ENCODE measurements at regions not wholly inside any gene's neighbourhood (a gene's known extent, or its start where the extent isn't known, plus 50 kb on each side); places are given as distances from the start of the nearest gene placed in this dataset.

- TF ChIP-seq, protein P1, sequence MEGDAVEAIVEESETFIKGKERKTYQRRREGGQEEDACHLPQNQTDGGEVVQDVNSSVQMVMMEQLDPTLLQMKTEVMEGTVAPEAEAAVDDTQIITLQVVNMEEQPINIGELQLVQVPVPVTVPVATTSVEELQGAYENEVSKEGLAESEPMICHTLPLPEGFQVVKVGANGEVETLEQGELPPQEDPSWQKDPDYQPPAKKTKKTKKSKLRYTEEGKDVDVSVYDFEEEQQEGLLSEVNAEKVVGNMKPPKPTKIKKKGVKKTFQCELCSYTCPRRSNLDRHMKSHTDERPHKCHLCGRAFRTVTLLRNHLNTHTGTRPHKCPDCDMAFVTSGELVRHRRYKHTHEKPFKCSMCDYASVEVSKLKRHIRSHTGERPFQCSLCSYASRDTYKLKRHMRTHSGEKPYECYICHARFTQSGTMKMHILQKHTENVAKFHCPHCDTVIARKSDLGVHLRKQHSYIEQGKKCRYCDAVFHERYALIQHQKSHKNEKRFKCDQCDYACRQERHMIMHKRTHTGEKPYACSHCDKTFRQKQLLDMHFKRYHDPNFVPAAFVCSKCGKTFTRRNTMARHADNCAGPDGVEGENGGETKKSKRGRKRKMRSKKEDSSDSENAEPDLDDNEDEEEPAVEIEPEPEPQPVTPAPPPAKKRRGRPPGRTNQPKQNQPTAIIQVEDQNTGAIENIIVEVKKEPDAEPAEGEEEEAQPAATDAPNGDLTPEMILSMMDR (IDR thresholded peaks at IDR 0.05): no peak
- no peak for TF ChIP-seq POLR2A (IDR thresholded peaks at IDR 0.05)
Measured at GRCh38 chr1:199208847-199209246, 570.0 kb downstream of the PTPRC start.
